NCI-H1694 (cell line): ENCODE measurements at regions not wholly inside any gene's neighbourhood (a gene's known extent, or its start where the extent isn't known, plus 50 kb on each side); places are given as distances from the start of the nearest gene placed in this dataset.

ENCODE experiments used
- DNase-seq: peaks from one replicate; lab custom pipeline; 2025; lab: John Stamatoyannopoulos, UW

DNA sequence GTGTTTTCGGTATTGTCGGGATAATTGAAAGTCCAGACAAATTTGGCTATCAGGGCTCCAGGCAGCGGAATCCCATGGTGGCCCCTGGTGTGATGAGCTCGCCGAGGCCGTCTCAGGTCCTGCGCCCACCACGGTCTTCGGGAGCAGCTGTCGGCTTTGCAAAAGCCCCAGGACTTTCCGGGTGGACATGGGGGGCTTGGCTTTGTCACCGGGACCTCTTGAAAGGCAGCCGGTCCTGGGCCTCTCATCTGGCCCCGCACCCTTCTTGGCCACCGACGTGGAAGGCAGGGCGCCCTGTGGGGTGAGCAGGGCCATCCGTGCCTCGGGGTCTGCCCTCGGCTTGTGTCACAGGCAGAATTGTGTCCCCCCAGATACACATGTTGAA lies 87.1 kb upstream of the ACTRT2 start:
- DNase-seq, result no peak

- DNase-seq, result no peak
Measured at GRCh38 chr1:2934642-2935081, 86.6 kb upstream of the ACTRT2 start.

- no peak for DNase-seq
Measured at GRCh38 chr1:2935184-2935583, 86.1 kb upstream of the ACTRT2 start.

GRCh38 chr1:2935751-2936390 lies 85.4 kb upstream of the ACTRT2 start:
- no peak for DNase-seq

DNA sequence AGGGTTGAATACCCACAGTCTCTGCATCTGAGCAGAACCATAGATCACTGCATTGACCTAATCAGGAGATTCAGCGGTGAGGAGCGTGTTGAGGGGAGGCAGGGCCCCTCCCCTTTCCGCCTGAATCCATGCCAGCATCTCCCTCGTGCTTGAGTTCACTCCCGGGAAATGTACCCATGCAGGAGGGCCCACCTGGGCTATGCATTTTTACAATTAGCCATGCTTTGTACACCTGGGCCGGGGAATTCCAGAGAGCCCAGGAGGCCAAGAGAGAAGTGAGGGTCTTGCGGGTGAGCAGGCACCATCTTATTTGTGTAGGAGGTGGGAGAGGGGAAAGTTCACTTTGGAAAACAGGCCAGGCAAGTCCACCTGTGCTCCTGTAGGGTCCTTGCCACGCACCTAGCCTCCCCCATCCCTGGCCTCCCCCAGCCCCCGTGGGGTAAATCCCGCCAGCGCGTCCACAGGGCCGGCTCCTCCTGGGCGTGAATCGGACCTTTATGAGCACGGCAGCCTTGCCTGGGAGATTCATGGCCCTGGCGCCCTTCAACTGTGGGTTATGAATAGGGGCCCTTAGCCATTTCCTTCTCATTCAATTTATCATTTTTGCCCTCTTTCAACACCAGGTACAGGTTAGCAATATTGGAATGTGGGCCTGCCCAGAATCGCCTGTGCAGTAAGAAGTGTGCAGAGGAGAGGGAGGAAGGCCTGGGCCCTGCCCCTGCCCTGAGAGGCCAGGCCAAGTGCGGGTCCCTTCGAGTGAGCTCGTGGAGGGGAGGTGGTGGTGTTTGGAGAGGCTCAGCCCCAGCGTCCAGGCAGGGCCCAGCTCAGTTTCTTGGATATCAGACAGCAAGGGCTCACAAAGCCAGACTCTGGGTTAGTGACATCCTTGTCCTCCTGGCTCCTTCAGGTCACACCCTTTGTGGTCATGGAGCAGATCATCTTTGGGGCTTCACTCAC lies 84.4 kb upstream of the ACTRT2 start:
- DNase-seq, result no peak

GRCh38 chr1:2937805-2938204 lies 83.5 kb upstream of the ACTRT2 start:
- no peak for DNase-seq

- DNase-seq, result no peak
Measured at GRCh38 chr1:2939041-2939552, 82.2 kb upstream of the ACTRT2 start.

DNA sequence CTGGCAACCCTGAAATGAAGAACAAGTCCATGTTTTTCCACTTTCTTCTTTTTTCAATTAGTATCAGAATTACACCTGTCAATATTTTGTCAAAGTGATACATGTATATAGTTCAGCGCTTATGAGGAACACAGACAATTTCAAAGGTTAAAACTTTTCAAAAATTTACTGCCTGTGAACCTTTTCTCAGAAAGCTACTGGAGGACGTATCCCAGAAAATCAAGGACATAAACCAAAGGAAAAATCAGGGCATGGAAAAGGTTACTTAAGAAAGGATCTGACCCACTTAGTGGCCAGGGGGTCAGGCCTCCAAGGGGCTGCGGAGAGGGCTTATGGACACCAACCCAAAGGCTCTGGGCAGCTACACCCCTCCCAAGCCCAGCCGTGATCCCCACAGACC lies 81.1 kb upstream of the ACTRT2 start:
- DNase-seq, result no peak

DNA sequence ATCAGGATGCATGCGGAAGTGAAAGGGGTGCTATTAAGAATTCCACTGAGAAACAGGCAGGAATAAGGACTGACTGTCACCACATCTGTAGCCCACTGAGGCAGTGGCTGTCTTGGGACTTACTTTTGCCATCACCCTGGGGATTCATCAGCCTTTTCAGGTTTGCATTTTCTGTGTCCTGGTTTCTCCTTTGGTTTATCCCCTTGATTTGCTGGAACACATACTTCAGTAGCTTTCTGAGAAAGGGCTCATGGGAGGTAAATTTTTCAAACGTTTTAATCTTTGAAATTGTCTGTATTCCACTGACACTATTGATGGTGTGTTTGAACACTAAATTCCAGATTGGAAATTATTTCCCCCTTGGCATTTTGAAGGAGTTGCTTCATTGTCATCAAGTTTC lies 80.2 kb upstream of the ACTRT2 start:
- DNase-seq, result no peak

GRCh38 chr1:2941907-2942306 lies 79.4 kb upstream of the ACTRT2 start:
- DNase-seq, result no peak

GRCh38 chr1:2942410-2942809 lies 78.9 kb upstream of the ACTRT2 start:
- no peak for DNase-seq

GRCh38 chr1:2943686-2944260 lies 77.5 kb upstream of the ACTRT2 start:
- DNase-seq, result no peak

DNA sequence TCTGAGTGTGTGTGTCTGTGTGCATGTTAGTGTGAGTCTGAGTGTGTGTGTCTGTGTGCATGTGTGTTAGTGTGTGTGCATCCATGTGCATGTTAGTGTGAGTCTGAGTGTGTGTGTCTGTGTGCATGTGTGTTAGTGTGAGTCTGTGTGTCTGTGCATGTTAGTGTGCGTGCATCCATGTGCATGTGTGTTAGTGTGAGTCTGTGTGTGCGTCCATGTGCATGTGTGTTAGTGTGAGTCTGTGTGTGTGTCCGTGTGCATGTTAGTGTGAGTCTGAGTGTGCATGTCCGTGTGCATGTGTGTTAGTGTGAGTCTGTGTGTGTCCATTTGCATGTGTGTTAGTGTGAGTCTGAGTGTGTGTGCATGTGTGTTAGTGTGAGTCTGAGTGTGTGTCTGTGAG lies 76.6 kb upstream of the ACTRT2 start:
- no peak for DNase-seq

DNA sequence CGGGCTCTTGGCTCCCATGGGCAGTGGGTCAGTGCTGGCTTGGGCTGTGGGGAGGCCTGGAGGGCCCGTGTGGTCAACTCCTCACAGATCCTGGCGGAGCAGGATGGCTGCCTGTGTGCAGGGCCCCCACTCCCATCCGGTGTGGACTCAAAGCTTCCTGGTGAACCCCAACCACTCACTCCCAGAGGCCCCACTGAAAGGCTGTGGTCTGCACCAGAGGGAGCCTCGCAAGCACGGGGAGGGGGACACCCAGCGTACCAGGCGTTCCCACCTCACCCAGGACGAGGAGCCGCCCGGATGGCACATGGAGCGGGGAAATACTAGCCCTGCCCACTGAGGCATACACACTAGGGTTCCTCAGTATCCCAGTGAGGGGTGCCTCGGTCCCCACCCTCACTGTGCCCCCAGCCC lies 75.4 kb upstream of the ACTRT2 start:
- DNase-seq, result no peak

DNA sequence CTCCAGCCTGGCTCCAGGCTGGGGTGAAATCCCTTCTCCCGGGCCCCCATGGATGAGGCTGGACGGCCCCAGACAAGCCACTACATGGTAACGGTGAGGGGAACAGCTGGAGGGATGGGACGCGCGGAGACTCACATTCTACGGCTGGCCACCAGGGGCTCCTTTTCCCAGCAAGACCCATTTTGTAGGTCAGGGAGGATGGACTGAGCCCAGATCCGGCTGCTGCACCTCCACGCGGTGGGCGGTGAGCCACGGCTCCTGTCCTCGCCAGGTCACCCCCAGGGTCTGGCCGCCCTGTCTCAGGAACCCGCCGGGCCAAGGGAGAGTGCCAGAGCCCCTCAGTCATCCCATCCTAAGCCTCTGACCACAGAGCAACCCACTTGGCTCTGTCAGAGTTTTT lies 75.0 kb upstream of the ACTRT2 start:
- no peak for DNase-seq

GRCh38 chr1:2946999-2947690 lies 74.1 kb upstream of the ACTRT2 start:
- DNase-seq, result no peak

GRCh38 chr1:2948001-2948750 lies 73.1 kb upstream of the ACTRT2 start:
- no peak for DNase-seq

- DNase-seq, result no peak
Measured at GRCh38 chr1:2948751-2949680, 72.3 kb upstream of the ACTRT2 start.

DNA sequence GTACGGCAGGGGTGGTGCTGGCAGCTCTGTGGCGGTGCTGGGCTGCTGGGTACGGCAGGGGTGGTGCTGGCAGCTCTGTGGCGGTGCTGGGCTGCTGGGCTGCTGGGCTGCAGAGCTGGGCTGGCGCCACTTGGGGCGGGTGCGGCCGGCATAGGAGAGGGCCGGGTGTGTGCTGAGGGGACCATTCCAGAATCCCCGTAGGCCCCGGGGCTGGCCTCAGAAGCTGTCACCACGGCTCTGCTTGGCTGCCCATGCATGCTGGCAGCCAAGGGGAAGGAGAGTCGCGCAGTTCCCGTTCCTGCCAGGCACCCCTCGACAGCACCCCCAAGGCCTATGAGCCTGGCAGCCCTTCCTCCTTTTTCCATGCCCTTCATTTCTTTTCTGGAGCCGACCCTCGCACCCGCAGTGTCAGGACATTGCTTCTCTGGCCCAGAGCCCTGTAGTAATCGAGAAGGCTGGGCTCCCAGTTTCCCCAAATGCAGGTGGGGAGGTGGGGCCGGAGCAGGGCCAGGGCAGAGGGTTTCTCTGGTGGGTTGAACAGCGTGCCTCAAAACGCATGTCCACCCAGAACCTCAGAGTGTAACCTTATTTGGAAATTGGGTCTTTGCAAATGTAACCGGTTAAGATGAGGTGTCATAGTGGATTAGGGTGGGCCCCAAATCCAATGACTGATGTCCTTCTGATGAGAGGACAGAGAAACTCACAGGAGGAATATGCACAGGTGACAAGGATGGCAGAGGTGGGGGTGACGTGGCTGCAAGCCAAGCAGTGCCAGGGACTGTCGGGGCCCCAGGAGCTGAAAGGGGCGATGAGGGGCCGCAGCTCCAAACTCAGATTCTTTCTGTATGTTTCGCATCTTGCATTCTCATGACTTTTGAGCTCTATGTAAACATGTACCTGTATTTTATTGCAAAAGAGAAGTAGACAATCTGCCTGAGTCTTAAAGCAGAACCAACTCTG lies 71.0 kb upstream of the ACTRT2 start:
- no peak for DNase-seq
